CD4-positive, alpha-beta T cell (primary cell): ENCODE measurements at regions not wholly inside any gene's neighbourhood (a gene's known extent, or its start where the extent isn't known, plus 50 kb on each side); places are given as distances from the start of the nearest gene placed in this dataset.

Source experiments
- ATAC-seq: fragments of 200-7000 bp; cut with Tn5 transposase; one replicate; pipeline ENCODE4 v1.10.0; 2022; ENCODE audit warnings: mild to moderate bottlenecking; ENCODE audit not compliant: poor library complexity
- CTCF ChIA-PET: fragments of 350-600 bp; sonication (Branson Sonifier 250); formaldehyde crosslinking; loops from one replicate; lab custom pipeline; 2021; ENCODE audit warnings: antibody characterized with exemption, inconsistent platforms; lab: Charles Lee
- POLR2A ChIA-PET: fragments of 350-600 bp; sonication (Branson Sonifier 250); formaldehyde crosslinking; loops from one replicate; lab custom pipeline; 2021; ENCODE audit warnings: antibody characterized with exemption, inconsistent platforms; lab: Charles Lee
- DNase-seq, 14 experiments: peaks; one replicate each; pipeline ENCODE4 v3.0.0-alpha.2; 2013 to 2020; ENCODE audit warnings: mixed read lengths in 2 of 14
- H3K27ac ChIP-seq, 2 donors: one replicate each; pipeline versions ENCODE4 v1.5.1 to v1.7.0; 2013; ENCODE audit warnings: low read length in 2 of 2, low read depth in 1 of 2, mild to moderate bottlenecking in 1 of 2
- H3K27me3 ChIP-seq, 2 experiments: 1 replicate in 1 of 2; 2 replicates in 1 of 2; pipeline versions ENCODE4 v1.6.1 to v1.7.0; 2013; ENCODE audit warnings: low read length in 2 of 2, control low read depth in 1 of 2, mild to moderate bottlenecking in 1 of 2, moderate library complexity in 1 of 2; ENCODE audit not compliant: insufficient read depth in 2 of 2, control insufficient read depth in 1 of 2
- H3K36me3 ChIP-seq: one replicate; pipeline ENCODE4 v1.6.1; 2013; ENCODE audit warnings: low read length, control low read depth; ENCODE audit not compliant: insufficient read depth
- H3K4me1 ChIP-seq: one replicate; pipeline ENCODE4 v1.6.1; 2013; ENCODE audit warnings: low read length, control low read depth; ENCODE audit not compliant: insufficient read depth
- H3K4me3 ChIP-seq: one replicate; pipeline ENCODE4 v1.5.1; 2013; ENCODE audit warnings: mild to moderate bottlenecking, low read length, moderate library complexity
- H3K9me3 ChIP-seq, 2 experiments: 1 replicate in 1 of 2; 2 replicates in 1 of 2; pipeline versions ENCODE4 v1.6.1 to v1.7.0; 2013; ENCODE audit warnings: low read length in 2 of 2, mild to moderate bottlenecking in 2 of 2, control low read depth in 1 of 2, moderate library complexity in 1 of 2; ENCODE audit not compliant: control insufficient read depth in 1 of 2, insufficient read depth in 1 of 2
- H3K27ac Mint-ChIP-seq: one replicate; pipeline ENCODE4 v1.8.0; 2020; ENCODE audit warnings: mixed read lengths
- H3K27me3 Mint-ChIP-seq: one replicate; pipeline ENCODE4 v1.8.0; 2021; ENCODE audit warnings: mixed read lengths
- H3K36me3 Mint-ChIP-seq: one replicate; pipeline ENCODE4 v1.8.0; 2021; ENCODE audit warnings: low read depth, mixed read lengths
- H3K4me1 Mint-ChIP-seq: one replicate; pipeline ENCODE4 v1.8.0; 2021; ENCODE audit warnings: low read depth, mixed read lengths
- H3K4me3 Mint-ChIP-seq: one replicate; pipeline ENCODE4 v1.8.0; 2020; ENCODE audit warnings: mild to moderate bottlenecking, mixed read lengths
- H3K9me3 Mint-ChIP-seq: one replicate; pipeline ENCODE4 v1.8.0; 2020; ENCODE audit warnings: mixed read lengths
- CTCF ChIP-seq: fragments of 200-600 bp; IDR thresholded peaks from one replicate; pipeline ENCODE4 v1.8.0; 2022; ENCODE audit warnings: antibody characterized with exemption, mild to moderate bottlenecking
- intact Hi-C, 2 experiments: fragments of 100-400 bp; cut with DNase I in 1 of 2; cut with micrococcal nuclease in 1 of 2; formaldehyde crosslinking; loops; one replicate each; pipeline versions ENCODE4 v1.15.1 to v1.9.0; 2023 to 2025; cut with DNase I, micrococcal nuclease

GRCh38 chr7:84339306-84339705 lies 144.7 kb upstream of the SEMA3A start:
- no peaks in the 10 kb centered on the region for H3K27me3 ChIP-seq
- DNase-seq = no peak
- ChIA-PET CTCF (no interaction called here), POLR2A (no interaction called here)
- Mint-ChIP-seq H3K27ac (no peak overlapping the region), H3K27me3 (no peaks in the 10 kb centered on the region), H3K36me3 (no peaks in the 10 kb centered on the region), H3K4me1 (no peaks in the 10 kb centered on the region), H3K4me3 (no peak overlapping the region), H3K9me3 (no peaks in the 10 kb centered on the region)
- intact Hi-C loops = no loop called here
- no peak for TF ChIP-seq CTCF
- no peak for ATAC-seq
- H3K4me1 ChIP-seq = no peaks in the 10 kb centered on the region
- H3K36me3 ChIP-seq = no peaks in the 10 kb centered on the region
- H3K4me3 ChIP-seq = no peak overlapping the region
- H3K27ac ChIP-seq = no peak overlapping the region
- H3K9me3 ChIP-seq = no peaks in the 10 kb centered on the region

GRCh38 chr7:84337429-84337828 lies 142.8 kb upstream of the SEMA3A start:
- Mint-ChIP-seq H3K36me3 (no peaks in the 10 kb centered on the region), H3K27ac (no peak overlapping the region), H3K4me3 (no peak overlapping the region)

GRCh38 chr7:84336766-84337165 lies 142.2 kb upstream of the SEMA3A start:
- Histone ChIP-seq H3K4me3 (no peak overlapping the region), H3K4me1 (no peaks in the 10 kb centered on the region), H3K9me3 (no peaks in the 10 kb centered on the region), H3K27me3 (no peaks in the 10 kb centered on the region), H3K36me3 (no peaks in the 10 kb centered on the region), H3K27ac (no peak overlapping the region)
- Mint-ChIP-seq H3K36me3 (no peaks in the 10 kb centered on the region), H3K4me3 (no peak overlapping the region), H3K9me3 (no peaks in the 10 kb centered on the region), H3K27me3 (no peaks in the 10 kb centered on the region), H3K4me1 (no peaks in the 10 kb centered on the region), H3K27ac (no peak overlapping the region)
- CTCF ChIA-PET = no interaction called here
- intact Hi-C loops = no loop called here
- DNase-seq (no peak), ATAC-seq (no peak)
- TF ChIP-seq CTCF = no peak
- POLR2A ChIA-PET = no interaction called here

More at GRCh38 chr7:84337429-84337828, 142.8 kb upstream of the SEMA3A start:
- CTCF ChIA-PET = no interaction called here
- Mint-ChIP-seq H3K27me3 (no peaks in the 10 kb centered on the region), H3K4me1 (no peaks in the 10 kb centered on the region), H3K9me3 (no peaks in the 10 kb centered on the region)
- DNase-seq = no peak
- intact Hi-C loops = no loop called here
- POLR2A ChIA-PET = no interaction called here
- no peaks in the 10 kb centered on the region for H3K4me1 ChIP-seq
- no peaks in the 10 kb centered on the region for H3K36me3 ChIP-seq
- no peaks in the 10 kb centered on the region for H3K27me3 ChIP-seq
- no peak for ATAC-seq
- no peak overlapping the region for H3K4me3 ChIP-seq
- no peaks in the 10 kb centered on the region for H3K9me3 ChIP-seq
- no peak overlapping the region for H3K27ac ChIP-seq
- TF ChIP-seq CTCF = no peak
